SK-N-SH treated with all-trans-retinoic acid at 6 μM for 48 hours (cell line): ENCODE measurements at regions not wholly inside any gene's neighbourhood (a gene's known extent, or its start where the extent isn't known, plus 50 kb on each side); places are given as distances from the start of the nearest gene placed in this dataset.

ENCODE experiments used
- ATAC-seq: fragments of 200-7000 bp; cut with Tn5 transposase; 3 replicates; pipeline ENCODE4 v1.9.1; 2020; ENCODE audit warnings: mild to moderate bottlenecking, moderate library complexity
- ARNTL ChIP-seq: fragments of 450-650 bp; formaldehyde crosslinking; IDR thresholded peaks from 2 replicates; pipeline ENCODE4 v1.5.0; 2020; ENCODE audit warnings: low read depth, mild to moderate bottlenecking, moderate library complexity, borderline replicate concordance
- CREB5 ChIP-seq: fragments of 250-450 bp; sonication (Bioruptor Pico); IDR thresholded peaks from 2 replicates; pipeline ENCODE4 v1.5.1; 2020; ENCODE audit warnings: low read depth, mild to moderate bottlenecking, moderate library complexity
- CSDC2 ChIP-seq: fragments of 250-450 bp; sonication (Bioruptor Pico); IDR thresholded peaks from 2 replicates; pipeline ENCODE4 v1.5.0; 2020; ENCODE audit warnings: mild to moderate bottlenecking, moderate library complexity
- CSRNP3 ChIP-seq: fragments of 250-450 bp; sonication (Bioruptor Pico); IDR thresholded peaks from 2 replicates; pipeline ENCODE4 v1.5.1; 2021; ENCODE audit warnings: mild to moderate bottlenecking, moderate library complexity
- GLIS3 ChIP-seq: fragments of 250-450 bp; sonication (Bioruptor Pico); IDR thresholded peaks from 2 replicates; pipeline ENCODE4 v1.5.0; 2020; ENCODE audit warnings: mild to moderate bottlenecking, moderate library complexity
- ISL1 ChIP-seq: fragments of 250-450 bp; sonication (Bioruptor Pico); IDR thresholded peaks from 2 replicates; pipeline ENCODE4 v2.1.2; 2022; ENCODE audit warnings: mild to moderate bottlenecking, moderate library complexity
- PATZ1 ChIP-seq: fragments of 250-450 bp; sonication (Bioruptor Pico); IDR thresholded peaks from 2 replicates; pipeline ENCODE4 v1.8.0; 2020; ENCODE audit warnings: mild to moderate bottlenecking, moderate library complexity, borderline replicate concordance
- POU6F1 ChIP-seq: fragments of 250-450 bp; sonication (Bioruptor Pico); IDR thresholded peaks from 2 replicates; pipeline ENCODE4 v1.8.0; 2021; ENCODE audit warnings: low read depth, mild to moderate bottlenecking, moderate library complexity, borderline replicate concordance
- RARB ChIP-seq: fragments of 250-450 bp; sonication (Bioruptor Pico); IDR thresholded peaks from 2 replicates; pipeline ENCODE4 v1.8.0; 2021; ENCODE audit warnings: mild to moderate bottlenecking, moderate library complexity
- SNAI2 ChIP-seq: fragments of 250-450 bp; sonication (Bioruptor Pico); IDR thresholded peaks from 2 replicates; pipeline ENCODE4 v1.5.0; 2020; ENCODE audit warnings: mild to moderate bottlenecking, moderate library complexity
- TCF4 ChIP-seq: fragments of 250-450 bp; sonication (Bioruptor Pico); IDR thresholded peaks from 2 replicates; pipeline ENCODE4 v1.8.0; 2021; ENCODE audit warnings: mild to moderate bottlenecking, moderate library complexity, borderline replicate concordance
- TOX ChIP-seq: fragments of 250-450 bp; sonication (Bioruptor Pico); IDR thresholded peaks from 2 replicates; pipeline ENCODE4 v1.8.0; 2021; ENCODE audit warnings: mild to moderate bottlenecking, moderate library complexity, borderline replicate concordance
- TSHZ2 ChIP-seq: fragments of 250-450 bp; sonication (Bioruptor Pico); IDR thresholded peaks from 2 replicates; pipeline ENCODE4 v1.5.0; 2020; ENCODE audit warnings: mild to moderate bottlenecking, moderate library complexity
- ZC3H10 ChIP-seq: fragments of 250-450 bp; sonication (Bioruptor Pico); IDR thresholded peaks from 2 replicates; pipeline ENCODE4 v1.5.1; 2021; ENCODE audit warnings: mild to moderate bottlenecking, moderate library complexity
- ZFP3 ChIP-seq: fragments of 250-450 bp; sonication (Bioruptor Pico); IDR thresholded peaks from 2 replicates; pipeline ENCODE4 v1.5.0; 2020; ENCODE audit warnings: mild to moderate bottlenecking, moderate library complexity
- ZFP30 ChIP-seq: fragments of 450-650 bp; formaldehyde crosslinking; IDR thresholded peaks from 2 replicates; pipeline ENCODE4 v1.5.0; 2022; ENCODE audit warnings: mild to moderate bottlenecking, moderate library complexity
- ZNF565 ChIP-seq: fragments of 450-650 bp; formaldehyde crosslinking; conservative IDR thresholded peaks from 2 replicates; pipeline ENCODE4 v1.5.0; 2020; ENCODE audit warnings: low read depth, mild to moderate bottlenecking, moderate library complexity
- ZNF8 ChIP-seq: fragments of 450-650 bp; formaldehyde crosslinking; IDR thresholded peaks from 2 replicates; pipeline ENCODE4 v1.5.0; 2020; ENCODE audit warnings: mild to moderate bottlenecking, moderate library complexity

GRCh38 chr10:36425131-36425797 lies 700.1 kb upstream of the ANKRD30A start:
- no peak for ATAC-seq
- no peak for TF ChIP-seq TSHZ2 (CRISPR knock-in tag)
- TF ChIP-seq ZFP3 (CRISPR knock-in tag), result no peak
- TF ChIP-seq RARB, result no peak
- TF ChIP-seq ARNTL (CRISPR knock-in tag), result no peak
- TF ChIP-seq TCF4 (CRISPR knock-in tag), result no peak
- TF ChIP-seq ZC3H10 (CRISPR knock-in tag), result no peak

GRCh38 chr10:36424502-36424901 lies 700.9 kb upstream of the ANKRD30A start:
- no peak for ATAC-seq

More at GRCh38 chr10:36424502-36424901, 700.9 kb upstream of the ANKRD30A start:
- TF ChIP-seq ZFP30, result no peak
- no peak for TF ChIP-seq GLIS3
- no peak for TF ChIP-seq ARNTL (CRISPR knock-in tag)
- TF ChIP-seq RARB, result no peak
- no peak for TF ChIP-seq ZNF8 (CRISPR knock-in tag)
- TF ChIP-seq PATZ1 (CRISPR knock-in tag), result no peak
- TF ChIP-seq POU6F1 (CRISPR knock-in tag), result no peak
- no peak for TF ChIP-seq TSHZ2 (CRISPR knock-in tag)
- no peak for TF ChIP-seq CSDC2
- TF ChIP-seq ZNF565 (CRISPR knock-in tag), result no peak
- TF ChIP-seq CSRNP3 (CRISPR knock-in tag), result no peak
- no peak for TF ChIP-seq ZC3H10 (CRISPR knock-in tag)
- TF ChIP-seq ISL1 (CRISPR knock-in tag), result no peak
- TF ChIP-seq SNAI2, result no peak
- no peak for TF ChIP-seq CREB5 (CRISPR knock-in tag)
- TF ChIP-seq TOX (CRISPR knock-in tag), result no peak
